HEK293 (cell line): ENCODE measurements at regions not wholly inside any gene's neighbourhood (a gene's known extent, or its start where the extent isn't known, plus 50 kb on each side); places are given as distances from the start of the nearest gene placed in this dataset.

ENCODE experiments used
- CTCF ChIA-PET: fragments of 350-600 bp; formaldehyde crosslinking; extraction: SDS; loops from one replicate; lab custom pipeline; 2021; ENCODE audit warnings: antibody characterized with exemption; lab: Yijun Ruan, JAX
- POLR2A ChIA-PET: fragments of 300-600 bp; formaldehyde crosslinking; extraction: SDS; loops from one replicate; lab custom pipeline; 2020; ENCODE audit warnings: antibody characterized with exemption, inconsistent platforms; lab: Yijun Ruan, JAX
- H3K27ac ChIP-seq: fragments of 200-500 bp; sonication (Bioruptor generic); 2 replicates; pipeline ENCODE4 v1.5.1; 2014; ENCODE audit warnings: low read depth, low read length, control low read depth, inconsistent platforms; ENCODE audit errors: extremely low read depth
- H3K36me3 ChIP-seq, 2 experiments: fragments of 200-500 bp in 1 of 2; sonication (Bioruptor generic) in 1 of 2; 1 replicate in 1 of 2; 2 replicates in 1 of 2; pipeline ENCODE4 v1.5.1; 2014 to 2017; ENCODE audit warnings: inconsistent platforms in 2 of 2, low read length in 2 of 2; ENCODE audit not compliant: control insufficient read depth in 2 of 2, insufficient read depth in 1 of 2
- H3K4me1 ChIP-seq: fragments of 200-500 bp; sonication (Bioruptor generic); 2 replicates; pipeline ENCODE4 v1.5.1; 2014; ENCODE audit warnings: mild to moderate bottlenecking, low read length, inconsistent platforms; ENCODE audit not compliant: control insufficient read depth, insufficient read depth
- H3K4me3 ChIP-seq: 2 replicates; pipeline ENCODE4 v1.5.1; 2011; ENCODE audit warnings: low read depth, mild to moderate bottlenecking, control low read depth, low read length, moderate library complexity
- H3K9me3 ChIP-seq: fragments of 200-500 bp; sonication (Bioruptor generic); 2 replicates; pipeline ENCODE4 v1.5.1; 2014; ENCODE audit warnings: low read depth, low read length, inconsistent platforms; ENCODE audit not compliant: control insufficient read depth, insufficient read depth
- KLF8 ChIP-seq: fragments of 450-650 bp; formaldehyde crosslinking; IDR thresholded peaks from 2 replicates; pipeline ENCODE4 v1.5.1; 2016; ENCODE audit warnings: missing biosample characterization, missing genetic modification characterization
- MYNN ChIP-seq: fragments of 450-650 bp; formaldehyde crosslinking; IDR thresholded peaks from 2 replicates; pipeline ENCODE4 v1.5.1; 2016; ENCODE audit warnings: missing biosample characterization, missing genetic modification characterization, borderline replicate concordance
- OSR2 ChIP-seq: fragments of 450-650 bp; formaldehyde crosslinking; IDR thresholded peaks from 2 replicates; pipeline ENCODE4 v1.5.1; 2016; ENCODE audit warnings: missing biosample characterization, missing genetic modification characterization
- SP7 ChIP-seq: fragments of 450-650 bp; formaldehyde crosslinking; IDR thresholded peaks from 2 replicates; pipeline ENCODE4 v1.5.1; 2016; ENCODE audit warnings: missing biosample characterization, missing genetic modification characterization
- TRIM28 ChIP-seq: IDR thresholded peaks from 2 replicates; pipeline ENCODE4 v1.6.1; 2011; ENCODE audit warnings: low read length, control low read depth, borderline replicate concordance
- WT1 ChIP-seq: fragments of 450-650 bp; formaldehyde crosslinking; IDR thresholded peaks from 2 replicates; pipeline ENCODE4 v1.5.1; 2016; ENCODE audit warnings: missing biosample characterization, missing genetic modification characterization
- ZBTB17 ChIP-seq: fragments of 450-650 bp; formaldehyde crosslinking; IDR thresholded peaks from 2 replicates; pipeline ENCODE4 v1.5.1; 2016; ENCODE audit warnings: missing biosample characterization, missing genetic modification characterization
- ZBTB20 ChIP-seq: fragments of 450-650 bp; formaldehyde crosslinking; IDR thresholded peaks from 2 replicates; pipeline ENCODE4 v1.5.1; 2016; ENCODE audit warnings: missing biosample characterization, missing genetic modification characterization
- ZFP37 ChIP-seq: fragments of 450-650 bp; formaldehyde crosslinking; IDR thresholded peaks from 2 replicates; pipeline ENCODE4 v1.5.1; 2016; ENCODE audit warnings: missing biosample characterization, missing genetic modification characterization
- ZFP41 ChIP-seq: fragments of 450-650 bp; formaldehyde crosslinking; IDR thresholded peaks from 2 replicates; pipeline ENCODE4 v1.5.1; 2016; ENCODE audit warnings: missing biosample characterization, missing genetic modification characterization, borderline replicate concordance
- ZNF155 ChIP-seq: fragments of 450-650 bp; formaldehyde crosslinking; IDR thresholded peaks from 2 replicates; pipeline ENCODE4 v1.5.1; 2016; ENCODE audit warnings: missing biosample characterization, missing genetic modification characterization
- ZNF24 ChIP-seq: fragments of 450-650 bp; formaldehyde crosslinking; IDR thresholded peaks from 2 replicates; pipeline ENCODE4 v1.5.1; 2016; ENCODE audit warnings: missing biosample characterization, missing genetic modification characterization
- ZNF335 ChIP-seq: fragments of 450-650 bp; formaldehyde crosslinking; conservative IDR thresholded peaks from 2 replicates; pipeline ENCODE4 v1.5.1; 2016; ENCODE audit warnings: missing biosample characterization, missing genetic modification characterization
- ZNF416 ChIP-seq: fragments of 450-650 bp; formaldehyde crosslinking; IDR thresholded peaks from 2 replicates; pipeline ENCODE4 v1.5.1; 2016; ENCODE audit warnings: missing biosample characterization, missing genetic modification characterization
- ZNF501 ChIP-seq: fragments of 450-650 bp; formaldehyde crosslinking; IDR thresholded peaks from 2 replicates; pipeline ENCODE4 v1.5.1; 2016; ENCODE audit warnings: missing biosample characterization, missing genetic modification characterization
- ZNF555 ChIP-seq: fragments of 450-650 bp; formaldehyde crosslinking; conservative IDR thresholded peaks from 2 replicates; pipeline ENCODE4 v1.5.1; 2017; ENCODE audit warnings: missing biosample characterization, mild to moderate bottlenecking, missing genetic modification characterization, inconsistent platforms
- ZNF660 ChIP-seq: fragments of 450-650 bp; IDR thresholded peaks from 2 replicates; pipeline ENCODE4 v1.5.1; 2018; ENCODE audit warnings: missing biosample characterization, mild to moderate bottlenecking, missing genetic modification characterization
- ZNF677 ChIP-seq: fragments of 450-650 bp; IDR thresholded peaks from 2 replicates; pipeline ENCODE4 v1.5.0; 2018; ENCODE audit warnings: missing biosample characterization, mild to moderate bottlenecking, missing genetic modification characterization, moderate library complexity
- ZSCAN16 ChIP-seq: fragments of 450-650 bp; formaldehyde crosslinking; IDR thresholded peaks from 2 replicates; pipeline ENCODE4 v1.5.1; 2016; ENCODE audit warnings: missing biosample characterization, missing genetic modification characterization
- TF ChIP-seq, protein P1 (sequence below): fragments of 450-650 bp; formaldehyde crosslinking; IDR thresholded peaks from 2 replicates; pipeline ENCODE4 v1.5.1; 2016; ENCODE audit warnings: missing biosample characterization, missing genetic modification characterization
- TF ChIP-seq, protein P2 (sequence below): fragments of 450-650 bp; IDR thresholded peaks from 2 replicates; pipeline ENCODE4 v1.5.1; 2018; ENCODE audit warnings: missing biosample characterization, mild to moderate bottlenecking, missing genetic modification characterization
- TF ChIP-seq, protein P3 (sequence below): fragments of 450-650 bp; formaldehyde crosslinking; IDR thresholded peaks from 2 replicates; pipeline ENCODE4 v1.5.1; 2016; ENCODE audit warnings: missing biosample characterization, missing genetic modification characterization, low read depth
- TF ChIP-seq, protein P4 (sequence below): fragments of 450-650 bp; formaldehyde crosslinking; IDR thresholded peaks from 2 replicates; pipeline ENCODE4 v1.5.1; 2016; ENCODE audit warnings: missing biosample characterization, missing genetic modification characterization
- TF ChIP-seq, protein P5 (sequence below): fragments of 450-650 bp; formaldehyde crosslinking; IDR thresholded peaks from 2 replicates; pipeline ENCODE4 v1.5.1; 2016; ENCODE audit warnings: missing biosample characterization, missing genetic modification characterization

DNA sequence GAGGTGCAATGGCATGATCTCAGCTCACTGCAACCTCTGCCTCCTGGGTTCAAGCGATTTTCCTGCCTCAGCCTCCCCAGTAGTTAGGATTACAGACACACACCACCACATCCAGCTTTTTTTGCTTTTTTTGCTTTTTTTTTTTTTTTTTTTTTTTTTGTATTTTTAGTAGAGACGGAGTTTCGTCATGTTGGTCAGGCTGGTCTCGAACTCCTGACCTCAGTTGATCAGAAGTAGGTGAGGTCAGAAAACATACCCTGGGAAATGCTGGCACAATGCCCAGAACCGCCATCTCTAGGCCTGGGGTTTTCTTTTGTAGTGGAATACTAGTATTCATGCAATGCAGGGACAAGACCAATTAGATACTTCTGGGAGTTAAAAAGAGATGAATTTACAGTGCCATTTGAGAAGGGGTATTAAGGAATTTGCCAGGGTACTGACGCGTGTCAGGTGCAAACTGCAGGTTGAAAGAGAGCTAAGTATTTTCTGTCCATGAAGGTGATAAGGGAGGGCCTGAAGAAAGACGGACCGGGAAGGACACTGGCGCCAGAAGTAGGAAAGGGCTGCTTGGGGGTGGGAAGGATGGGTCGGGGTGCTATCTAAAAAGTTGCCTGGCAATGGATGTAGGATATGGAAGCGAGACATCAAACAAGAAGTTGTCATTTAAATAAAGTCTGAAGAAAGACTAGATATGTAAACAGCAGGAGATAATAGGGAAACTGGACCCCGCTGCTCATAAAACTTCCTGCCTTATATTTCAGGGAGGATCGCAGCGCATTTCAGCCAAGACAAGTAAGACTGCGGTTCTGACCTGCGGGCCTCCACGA, 95.8 kb downstream of the PPIAL4G start (continued):
- TF ChIP-seq, protein P1, sequence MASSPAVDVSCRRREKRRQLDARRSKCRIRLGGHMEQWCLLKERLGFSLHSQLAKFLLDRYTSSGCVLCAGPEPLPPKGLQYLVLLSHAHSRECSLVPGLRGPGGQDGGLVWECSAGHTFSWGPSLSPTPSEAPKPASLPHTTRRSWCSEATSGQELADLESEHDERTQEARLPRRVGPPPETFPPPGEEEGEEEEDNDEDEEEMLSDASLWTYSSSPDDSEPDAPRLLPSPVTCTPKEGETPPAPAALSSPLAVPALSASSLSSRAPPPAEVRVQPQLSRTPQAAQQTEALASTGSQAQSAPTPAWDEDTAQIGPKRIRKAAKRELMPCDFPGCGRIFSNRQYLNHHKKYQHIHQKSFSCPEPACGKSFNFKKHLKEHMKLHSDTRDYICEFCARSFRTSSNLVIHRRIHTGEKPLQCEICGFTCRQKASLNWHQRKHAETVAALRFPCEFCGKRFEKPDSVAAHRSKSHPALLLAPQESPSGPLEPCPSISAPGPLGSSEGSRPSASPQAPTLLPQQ (tag by site-specific recombination): 0 out of 2 replicates have a peak, but pooled peaks have one; percentile 11
- TF ChIP-seq ZNF24 (peak; percentile 25; the same call in 1 of the 2 replicates), ZNF501 (tag by site-specific recombination) (peak; percentile 42; the same call in 1 of the 2 replicates), WT1 (tag by site-specific recombination) (peak; percentile 69; the same call in 1 of the 2 replicates), ZBTB20 (tag by site-specific recombination) (peak; percentile 59), OSR2 (tag by site-specific recombination) (peak; percentile 23; the same call in 1 of the 2 replicates), KLF8 (tag by site-specific recombination) (peak; percentile 20; the same call in 1 of the 2 replicates), ZNF335 (tag by site-specific recombination) (peak; percentile 89), ZNF660 (tag by site-specific recombination) (peak; percentile 86)
- TF ChIP-seq, protein P2, sequence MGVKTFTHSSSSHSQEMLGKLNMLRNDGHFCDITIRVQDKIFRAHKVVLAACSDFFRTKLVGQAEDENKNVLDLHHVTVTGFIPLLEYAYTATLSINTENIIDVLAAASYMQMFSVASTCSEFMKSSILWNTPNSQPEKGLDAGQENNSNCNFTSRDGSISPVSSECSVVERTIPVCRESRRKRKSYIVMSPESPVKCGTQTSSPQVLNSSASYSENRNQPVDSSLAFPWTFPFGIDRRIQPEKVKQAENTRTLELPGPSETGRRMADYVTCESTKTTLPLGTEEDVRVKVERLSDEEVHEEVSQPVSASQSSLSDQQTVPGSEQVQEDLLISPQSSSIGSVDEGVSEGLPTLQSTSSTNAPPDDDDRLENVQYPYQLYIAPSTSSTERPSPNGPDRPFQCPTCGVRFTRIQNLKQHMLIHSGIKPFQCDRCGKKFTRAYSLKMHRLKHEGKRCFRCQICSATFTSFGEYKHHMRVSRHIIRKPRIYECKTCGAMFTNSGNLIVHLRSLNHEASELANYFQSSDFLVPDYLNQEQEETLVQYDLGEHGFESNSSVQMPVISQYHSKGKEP (tag by site-specific recombination): peak; percentile 55; the same call in 1 of the 2 replicates
- TF ChIP-seq, protein P3, sequence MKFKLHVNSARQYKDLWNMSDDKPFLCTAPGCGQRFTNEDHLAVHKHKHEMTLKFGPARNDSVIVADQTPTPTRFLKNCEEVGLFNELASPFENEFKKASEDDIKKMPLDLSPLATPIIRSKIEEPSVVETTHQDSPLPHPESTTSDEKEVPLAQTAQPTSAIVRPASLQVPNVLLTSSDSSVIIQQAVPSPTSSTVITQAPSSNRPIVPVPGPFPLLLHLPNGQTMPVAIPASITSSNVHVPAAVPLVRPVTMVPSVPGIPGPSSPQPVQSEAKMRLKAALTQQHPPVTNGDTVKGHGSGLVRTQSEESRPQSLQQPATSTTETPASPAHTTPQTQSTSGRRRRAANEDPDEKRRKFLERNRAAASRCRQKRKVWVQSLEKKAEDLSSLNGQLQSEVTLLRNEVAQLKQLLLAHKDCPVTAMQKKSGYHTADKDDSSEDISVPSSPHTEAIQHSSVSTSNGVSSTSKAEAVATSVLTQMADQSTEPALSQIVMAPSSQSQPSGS: peak; percentile 76

DNA sequence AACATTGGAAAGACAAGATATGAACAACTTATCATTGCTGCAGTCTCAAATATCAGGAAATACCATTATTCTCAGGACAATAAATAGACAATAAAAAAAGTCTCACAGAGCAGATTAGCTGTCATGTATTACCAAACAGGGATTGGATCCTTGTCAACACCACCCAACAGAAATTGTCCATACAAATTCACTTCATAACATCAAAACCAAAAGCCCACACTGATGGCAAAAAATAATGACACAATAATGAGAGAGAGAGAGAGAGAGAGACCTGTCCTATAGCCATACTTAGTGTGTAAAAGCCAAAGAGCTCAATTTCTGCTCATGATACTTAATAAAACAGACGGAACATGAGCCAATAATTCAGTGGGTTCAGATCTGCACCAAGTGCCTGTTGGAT, 96.5 kb downstream of the PPIAL4G start:
- TF ChIP-seq ZNF677 (tag by site-specific recombination) (no peak), TRIM28 (no peak), MYNN (tag by site-specific recombination) (no peak), SP7 (tag by site-specific recombination) (no peak), ZNF416 (tag by site-specific recombination) (no peak), ZFP41 (tag by site-specific recombination) (no peak), ZNF155 (tag by site-specific recombination) (no peak), ZBTB17 (tag by site-specific recombination) (no peak), ZSCAN16 (tag by site-specific recombination) (no peak), ZNF555 (tag by site-specific recombination) (no peak), ZNF660 (tag by site-specific recombination) (no peak), ZFP37 (tag by site-specific recombination) (no peak)
- TF ChIP-seq, protein P4, sequence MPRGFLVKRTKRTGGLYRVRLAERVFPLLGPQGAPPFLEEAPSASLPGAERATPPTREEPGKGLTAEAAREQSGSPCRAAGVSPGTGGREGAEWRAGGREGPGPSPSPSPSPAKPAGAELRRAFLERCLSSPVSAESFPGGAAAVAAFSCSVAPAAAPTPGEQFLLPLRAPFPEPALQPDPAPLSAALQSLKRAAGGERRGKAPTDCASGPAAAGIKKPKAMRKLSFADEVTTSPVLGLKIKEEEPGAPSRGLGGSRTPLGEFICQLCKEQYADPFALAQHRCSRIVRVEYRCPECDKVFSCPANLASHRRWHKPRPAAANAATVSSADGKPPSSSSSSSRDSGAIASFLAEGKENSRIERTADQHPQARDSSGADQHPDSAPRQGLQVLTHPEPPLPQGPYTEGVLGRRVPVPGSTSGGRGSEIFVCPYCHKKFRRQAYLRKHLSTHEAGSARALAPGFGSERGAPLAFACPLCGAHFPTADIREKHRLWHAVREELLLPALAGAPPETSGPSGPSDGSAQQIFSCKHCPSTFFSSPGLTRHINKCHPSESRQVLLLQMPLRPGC: no peak
- TF ChIP-seq, protein P5, sequence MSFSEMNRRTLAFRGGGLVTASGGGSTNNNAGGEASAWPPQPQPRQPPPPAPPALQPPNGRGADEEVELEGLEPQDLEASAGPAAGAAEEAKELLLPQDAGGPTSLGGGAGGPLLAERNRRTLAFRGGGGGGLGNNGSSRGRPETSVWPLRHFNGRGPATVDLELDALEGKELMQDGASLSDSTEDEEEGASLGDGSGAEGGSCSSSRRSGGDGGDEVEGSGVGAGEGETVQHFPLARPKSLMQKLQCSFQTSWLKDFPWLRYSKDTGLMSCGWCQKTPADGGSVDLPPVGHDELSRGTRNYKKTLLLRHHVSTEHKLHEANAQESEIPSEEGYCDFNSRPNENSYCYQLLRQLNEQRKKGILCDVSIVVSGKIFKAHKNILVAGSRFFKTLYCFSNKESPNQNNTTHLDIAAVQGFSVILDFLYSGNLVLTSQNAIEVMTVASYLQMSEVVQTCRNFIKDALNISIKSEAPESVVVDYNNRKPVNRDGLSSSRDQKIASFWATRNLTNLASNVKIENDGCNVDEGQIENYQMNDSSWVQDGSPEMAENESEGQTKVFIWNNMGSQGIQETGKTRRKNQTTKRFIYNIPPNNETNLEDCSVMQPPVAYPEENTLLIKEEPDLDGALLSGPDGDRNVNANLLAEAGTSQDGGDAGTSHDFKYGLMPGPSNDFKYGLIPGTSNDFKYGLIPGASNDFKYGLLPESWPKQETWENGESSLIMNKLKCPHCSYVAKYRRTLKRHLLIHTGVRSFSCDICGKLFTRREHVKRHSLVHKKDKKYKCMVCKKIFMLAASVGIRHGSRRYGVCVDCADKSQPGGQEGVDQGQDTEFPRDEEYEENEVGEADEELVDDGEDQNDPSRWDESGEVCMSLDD (tag by site-specific recombination): no peak
- no peak overlapping the region for H3K4me3 ChIP-seq
- no peaks in the 10 kb centered on the region for H3K9me3 ChIP-seq
- ChIA-PET CTCF (no interaction called here), POLR2A (no interaction called here)
- no peaks in the 10 kb centered on the region for H3K36me3 ChIP-seq
- H3K27ac ChIP-seq: no peak overlapping the region
- no peaks in the 10 kb centered on the region; the same call in 1 of the 2 replicates for H3K4me1 ChIP-seq
